ENCODE measurements at regions not wholly inside any gene's neighbourhood (a gene's known extent, or its start where the extent isn't known, plus 50 kb on each side); places are given as distances from the start of the nearest gene placed in this dataset.

- Histone ChIP-seq H3K4me1 (ENCODE audit: insufficient read depth, low read length) (no peaks in the 10 kb centered on the region), H3K4me3 (ENCODE audit: low read length) (no peak overlapping the region), H3K27me3 (ENCODE audit: insufficient read depth, low read length) (no peaks in the 10 kb centered on the region), H3K9me3 (ENCODE audit: low read depth, low read length) (no peaks in the 10 kb centered on the region)
These were observed 252.9 kb upstream of the SLC24A2 start for GRCh38 chr9:20041697-20042081.

- Histone ChIP-seq H3K4me3 (ENCODE audit: low read length) (no peak overlapping the region), H3K27me3 (ENCODE audit: insufficient read depth, low read length) (no peaks in the 10 kb centered on the region), H3K9me3 (ENCODE audit: low read depth, low read length) (no peaks in the 10 kb centered on the region), H3K4me1 (ENCODE audit: insufficient read depth, low read length) (no peaks in the 10 kb centered on the region)
These were observed 252.3 kb upstream of the SLC24A2 start for GRCh38 chr9:20040991-20041696.

GRCh38 chr9:20037699-20038098 is 248.9 kb upstream of the SLC24A2 start:
- H3K4me1 ChIP-seq (ENCODE audit: insufficient read depth, low read length) = no peaks in the 10 kb centered on the region
- no peaks in the 10 kb centered on the region for H3K9me3 ChIP-seq (ENCODE audit: low read depth, low read length)
- no peaks in the 10 kb centered on the region for H3K27me3 ChIP-seq (ENCODE audit: insufficient read depth, low read length)
- H3K4me3 ChIP-seq (ENCODE audit: low read length) = no peak overlapping the region

GRCh38 chr9:20033511-20033910 is 244.7 kb upstream of the SLC24A2 start:
- Histone ChIP-seq H3K4me1 (ENCODE audit: insufficient read depth, low read length) (no peaks in the 10 kb centered on the region), H3K27me3 (ENCODE audit: insufficient read depth, low read length) (no peaks in the 10 kb centered on the region), H3K4me3 (ENCODE audit: low read length) (no peak overlapping the region), H3K9me3 (ENCODE audit: low read depth, low read length) (no peaks in the 10 kb centered on the region)

GRCh38 chr9:20032413-20033006 is 243.7 kb upstream of the SLC24A2 start:
- Histone ChIP-seq H3K4me3 (ENCODE audit: low read length) (no peak overlapping the region), H3K27me3 (ENCODE audit: insufficient read depth, low read length) (no peaks in the 10 kb centered on the region), H3K4me1 (ENCODE audit: insufficient read depth, low read length) (no peaks in the 10 kb centered on the region), H3K9me3 (ENCODE audit: low read depth, low read length) (no peaks in the 10 kb centered on the region)

GRCh38 chr9:20031836-20032235 is 243.0 kb upstream of the SLC24A2 start:
- H3K9me3 ChIP-seq (ENCODE audit: low read depth, low read length) = no peaks in the 10 kb centered on the region
- H3K4me3 ChIP-seq (ENCODE audit: low read length) = no peak overlapping the region
- H3K27me3 ChIP-seq (ENCODE audit: insufficient read depth, low read length) = no peaks in the 10 kb centered on the region
- no peaks in the 10 kb centered on the region for H3K4me1 ChIP-seq (ENCODE audit: insufficient read depth, low read length)

- no peaks in the 10 kb centered on the region for H3K4me1 ChIP-seq (ENCODE audit: insufficient read depth, low read length)
- H3K9me3 ChIP-seq (ENCODE audit: low read depth, low read length) = no peaks in the 10 kb centered on the region
- no peaks in the 10 kb centered on the region for H3K27me3 ChIP-seq (ENCODE audit: insufficient read depth, low read length)
- no peak overlapping the region for H3K4me3 ChIP-seq (ENCODE audit: low read length)
These were observed 241.8 kb upstream of the SLC24A2 start for GRCh38 chr9:20030671-20031070.

GRCh38 chr9:20030221-20030620 is 241.4 kb upstream of the SLC24A2 start:
- H3K27me3 ChIP-seq (ENCODE audit: insufficient read depth, low read length) = no peaks in the 10 kb centered on the region
- H3K9me3 ChIP-seq (ENCODE audit: low read depth, low read length) = no peaks in the 10 kb centered on the region
- no peaks in the 10 kb centered on the region for H3K4me1 ChIP-seq (ENCODE audit: insufficient read depth, low read length)
- no peak overlapping the region for H3K4me3 ChIP-seq (ENCODE audit: low read length)

GRCh38 chr9:20028849-20029231 is 240.0 kb upstream of the SLC24A2 start:
- H3K4me3 ChIP-seq (ENCODE audit: low read length) = no peak overlapping the region
- H3K9me3 ChIP-seq (ENCODE audit: low read depth, low read length) = no peaks in the 10 kb centered on the region
- no peaks in the 10 kb centered on the region for H3K27me3 ChIP-seq (ENCODE audit: insufficient read depth, low read length)
- H3K4me1 ChIP-seq (ENCODE audit: insufficient read depth, low read length) = no peaks in the 10 kb centered on the region

- H3K27me3 ChIP-seq (ENCODE audit: insufficient read depth, low read length) = no peaks in the 10 kb centered on the region
- no peaks in the 10 kb centered on the region for H3K4me1 ChIP-seq (ENCODE audit: insufficient read depth, low read length)
- no peaks in the 10 kb centered on the region for H3K9me3 ChIP-seq (ENCODE audit: low read depth, low read length)
- H3K4me3 ChIP-seq (ENCODE audit: low read length) = no peak overlapping the region
These were observed 239.5 kb upstream of the SLC24A2 start for GRCh38 chr9:20028192-20028848.

GRCh38 chr9:20023961-20024571 is 235.2 kb upstream of the SLC24A2 start:
- H3K9me3 ChIP-seq (ENCODE audit: low read depth, low read length) = no peaks in the 10 kb centered on the region

GRCh38 chr9:20023210-20023905 is 234.5 kb upstream of the SLC24A2 start:
- Histone ChIP-seq H3K4me3 (ENCODE audit: low read length) (no peak overlapping the region), H3K27me3 (ENCODE audit: insufficient read depth, low read length) (no peaks in the 10 kb centered on the region), H3K4me1 (ENCODE audit: insufficient read depth, low read length) (no peaks in the 10 kb centered on the region)

More at GRCh38 chr9:20023961-20024571, 235.2 kb upstream of the SLC24A2 start:
- H3K27me3 ChIP-seq (ENCODE audit: insufficient read depth, low read length) = no peaks in the 10 kb centered on the region
- H3K4me3 ChIP-seq (ENCODE audit: low read length) = no peak overlapping the region
- no peaks in the 10 kb centered on the region for H3K4me1 ChIP-seq (ENCODE audit: insufficient read depth, low read length)

GRCh38 chr9:20022410-20022809 is 233.6 kb upstream of the SLC24A2 start:
- Histone ChIP-seq H3K4me3 (ENCODE audit: low read length) (no peak overlapping the region), H3K27me3 (ENCODE audit: insufficient read depth, low read length) (no peaks in the 10 kb centered on the region)

More at GRCh38 chr9:20023210-20023905, 234.5 kb upstream of the SLC24A2 start:
- no peaks in the 10 kb centered on the region for H3K9me3 ChIP-seq (ENCODE audit: low read depth, low read length)

GRCh38 chr9:20016611-20017010 is 227.8 kb upstream of the SLC24A2 start:
- Histone ChIP-seq H3K27me3 (ENCODE audit: insufficient read depth, low read length) (no peaks in the 10 kb centered on the region), H3K4me1 (ENCODE audit: insufficient read depth, low read length) (no peaks in the 10 kb centered on the region), H3K4me3 (ENCODE audit: low read length) (no peak overlapping the region), H3K9me3 (ENCODE audit: low read depth, low read length) (no peaks in the 10 kb centered on the region)

More at GRCh38 chr9:20022410-20022809, 233.6 kb upstream of the SLC24A2 start:
- no peaks in the 10 kb centered on the region for H3K4me1 ChIP-seq (ENCODE audit: insufficient read depth, low read length)
- H3K9me3 ChIP-seq (ENCODE audit: low read depth, low read length) = no peaks in the 10 kb centered on the region

- no peaks in the 10 kb centered on the region for H3K4me1 ChIP-seq (ENCODE audit: insufficient read depth, low read length)
- no peak overlapping the region for H3K4me3 ChIP-seq (ENCODE audit: low read length)
- no peaks in the 10 kb centered on the region for H3K27me3 ChIP-seq (ENCODE audit: insufficient read depth, low read length)
- H3K9me3 ChIP-seq (ENCODE audit: low read depth, low read length) = no peaks in the 10 kb centered on the region
These were observed 226.6 kb upstream of the SLC24A2 start for GRCh38 chr9:20015427-20015931.

Measured in mononuclear cell (primary cell).